A549 (cell line): ENCODE measurements at regions not wholly inside any gene's neighbourhood (a gene's known extent, or its start where the extent isn't known, plus 50 kb on each side); places are given as distances from the start of the nearest gene placed in this dataset.

Experiments
- ATAC-seq, 2 experiments: fragments of 200-7000 bp in 1 of 2; fragments of >200 bp in 1 of 2; cut with Nextera tagmentation in 1 of 2; cut with Tn5 transposase in 1 of 2; 3 replicates each; pipeline versions ENCODE4 v1.8.0 to v1.9.1; 2018 to 2020; ENCODE audit warnings: mild to moderate bottlenecking in 1 of 2, moderate library complexity in 1 of 2
- CTCF ChIA-PET: fragments of 300-600 bp; sonication (Branson Sonifier 250); formaldehyde crosslinking; extraction: SDS; loops from one replicate; lab custom pipeline; 2021; ENCODE audit warnings: antibody characterized with exemption, inconsistent platforms; lab: Yijun Ruan, JAX
- POLR2A ChIA-PET: fragments of 350-600 bp; formaldehyde crosslinking; extraction: SDS; loops from one replicate; lab custom pipeline; 2021; ENCODE audit warnings: antibody characterized with exemption, inconsistent platforms; lab: Yijun Ruan, JAX
- DNase-seq, 2 experiments: peaks; one replicate each; pipeline versions ENCODE4 v3.0.0 to v3.0.0-alpha.2; 2011 to 2016; ENCODE audit warnings: low read depth in 1 of 2, low spot score in 1 of 2
- FAIRE-seq: peaks from 2 replicates; lab custom pipeline; 2011; peaks lifted over from hg19 to GRCh38; lab: Jason Lieb, UNC
- H3K27ac ChIP-seq, 2 experiments: fragments of >200 bp; sonication (Bioruptor Twin); formaldehyde crosslinking; 3 replicates each; pipeline ENCODE4 v1.5.1; 2016 to 2017
- H3K4me1 ChIP-seq: fragments of >200 bp; sonication (Bioruptor Twin); formaldehyde crosslinking; 3 replicates; pipeline ENCODE4 v1.6.1; 2016
- H3K4me2 ChIP-seq: fragments of >200 bp; sonication (Bioruptor Twin); formaldehyde crosslinking; 3 replicates; pipeline ENCODE4 v1.6.1; 2016
- H3K4me3 ChIP-seq: fragments of >200 bp; sonication (Bioruptor Twin); formaldehyde crosslinking; 3 replicates; pipeline ENCODE4 v1.5.1; 2016
- H3K9me3 ChIP-seq: fragments of >200 bp; sonication (Bioruptor Twin); formaldehyde crosslinking; 3 replicates; pipeline ENCODE4 v1.6.1; 2016
- BHLHE40 ChIP-seq: IDR thresholded peaks from 2 replicates; pipeline ENCODE4 v1.6.1; 2012; ENCODE audit warnings: low read depth, low read length, inconsistent platforms
- CEBPB ChIP-seq, 2 experiments: fragments of >200 bp in 1 of 2; sonication (Bioruptor Twin) in 1 of 2; formaldehyde crosslinking in 1 of 2; IDR thresholded peaks; 2 replicates each; pipeline ENCODE4 v1.6.1; 2012 to 2016
- FOSL2 ChIP-seq, 2 experiments: fragments of 450-650 bp in 1 of 2; fragments of >200 bp in 1 of 2; sonication (Bioruptor Twin) in 1 of 2; formaldehyde crosslinking; IDR thresholded peaks; 2 replicates each; pipeline versions ENCODE4 v1.5.0 to v1.6.1; 2016 to 2020; ENCODE audit warnings: mild to moderate bottlenecking in 1 of 2, moderate library complexity in 1 of 2
- FOXS1 ChIP-seq: fragments of 250-450 bp; sonication (Bioruptor Pico); IDR thresholded peaks from 2 replicates; pipeline ENCODE4 v1.5.0; 2020; ENCODE audit warnings: mild to moderate bottlenecking, moderate library complexity
- HDAC2 ChIP-seq: fragments of 200-600 bp; sonication (generic); IDR thresholded peaks from 2 replicates; pipeline ENCODE4 v1.6.1; 2016
- HOXA7 ChIP-seq: fragments of 250-450 bp; sonication (Bioruptor Pico); IDR thresholded peaks from 2 replicates; pipeline ENCODE4 v1.5.0; 2020; ENCODE audit warnings: mild to moderate bottlenecking, moderate library complexity
- HOXB5 ChIP-seq: fragments of 250-450 bp; sonication (Bioruptor Pico); IDR thresholded peaks from 2 replicates; pipeline ENCODE4 v1.5.0; 2020; ENCODE audit warnings: mild to moderate bottlenecking, moderate library complexity
- JUN ChIP-seq, 2 experiments: fragments of >200 bp; sonication (Bioruptor Twin); formaldehyde crosslinking; IDR thresholded peaks; 2 replicates in 1 of 2; 3 replicates in 1 of 2; pipeline ENCODE4 v1.6.1; 2016 to 2017
- KDM1A ChIP-seq: fragments of 200-600 bp; sonication (generic); IDR thresholded peaks from 2 replicates; pipeline ENCODE4 v1.6.1; 2016; ENCODE audit warnings: low read depth, mild to moderate bottlenecking
- NPAS2 ChIP-seq: fragments of 250-450 bp; sonication (Bioruptor Pico); IDR thresholded peaks from 2 replicates; pipeline ENCODE4 v1.8.0; 2022; ENCODE audit warnings: mild to moderate bottlenecking, moderate library complexity, borderline replicate concordance
- PHF8 ChIP-seq: fragments of 200-600 bp; sonication (generic); IDR thresholded peaks from 2 replicates; pipeline ENCODE4 v1.6.1; 2016; ENCODE audit warnings: low read depth, mild to moderate bottlenecking, antibody characterized with exemption, moderate library complexity, borderline replicate concordance
- POLR2A ChIP-seq: IDR thresholded peaks from 2 replicates; pipeline ENCODE4 v1.6.1; 2012; ENCODE audit warnings: mild to moderate bottlenecking, low read length
- RCOR1 ChIP-seq: fragments of 150-350 bp; IDR thresholded peaks from 2 replicates; pipeline ENCODE4 v1.6.1; 2014; ENCODE audit warnings: antibody characterized with exemption, low read length, low read depth
- TP53 ChIP-seq: fragments of 250-450 bp; sonication (Bioruptor Pico); IDR thresholded peaks from 2 replicates; pipeline ENCODE4 v1.5.0; 2021; ENCODE audit warnings: mild to moderate bottlenecking, moderate library complexity
- ZC3H11A ChIP-seq: fragments of 450-650 bp; IDR thresholded peaks from 2 replicates; pipeline ENCODE4 v1.6.1; 2014; ENCODE audit warnings: antibody characterized with exemption, mild to moderate bottlenecking
- WGBS: methylation state at CpG from one replicate; pipeline ENCODE4 v1.1.6; 2017; ENCODE audit errors: missing lambda C conversion rate; 5-methylcytosine and 5-hydroxymethylcytosine counted together
- TF ChIP-seq, protein P1 (sequence below): fragments of 450-650 bp; IDR thresholded peaks from 2 replicates; pipeline ENCODE4 v1.6.1; 2014; ENCODE audit warnings: antibody characterized with exemption
- TF ChIP-seq, protein P2 (sequence below): fragments of >200 bp; sonication (Bioruptor Twin); formaldehyde crosslinking; IDR thresholded peaks from 2 replicates; pipeline ENCODE4 v1.6.1; 2016
- TF ChIP-seq, protein P3 (sequence below): fragments of >200 bp; sonication (Bioruptor Twin); formaldehyde crosslinking; IDR thresholded peaks from 3 replicates; pipeline ENCODE4 v1.5.1; 2016
- TF ChIP-seq, protein P4 (sequence below): fragments of 200-600 bp; sonication (generic); IDR thresholded peaks from 2 replicates; pipeline ENCODE4 v1.6.1; 2016; ENCODE audit warnings: antibody characterized with exemption, mild to moderate bottlenecking, moderate library complexity
- TF ChIP-seq, protein P5 (sequence below): fragments of 250-450 bp; sonication (Bioruptor Pico); IDR thresholded peaks from 2 replicates; pipeline ENCODE4 v1.5.0; 2020; ENCODE audit warnings: low read depth, mild to moderate bottlenecking, moderate library complexity

DNA sequence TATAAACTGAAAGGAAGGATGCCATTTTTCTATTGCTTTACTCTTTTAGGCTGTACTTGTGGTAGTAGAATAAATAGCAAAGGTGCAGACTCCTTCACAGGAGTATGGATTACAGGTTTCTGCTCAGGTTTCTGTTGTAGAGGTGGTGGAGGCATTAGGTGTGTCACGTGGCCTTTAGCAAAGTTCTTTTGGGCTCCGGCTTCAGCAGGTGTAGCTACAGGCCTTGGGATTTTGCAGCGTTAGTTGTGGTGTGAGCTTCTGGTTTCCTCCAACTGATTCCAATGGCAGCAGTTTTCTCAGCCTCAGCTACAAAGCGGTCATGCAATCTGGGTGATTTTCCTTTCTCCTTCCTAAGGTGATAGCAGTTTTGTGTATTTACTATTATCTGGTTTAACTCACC is 255.8 kb upstream of the GK2 start (continued):
- TF ChIP-seq HDAC2 (no peak), BHLHE40 (no peak), NPAS2 (no peak), HOXA7 (CRISPR knock-in tag) (no peak), HOXB5 (no peak), JUN (IDR thresholded peaks at IDR 0.05) (no peak), FOXS1 (CRISPR knock-in tag) (no peak), KDM1A (no peak), TP53 (CRISPR knock-in tag) (no peak)
- TF ChIP-seq, protein P1, sequence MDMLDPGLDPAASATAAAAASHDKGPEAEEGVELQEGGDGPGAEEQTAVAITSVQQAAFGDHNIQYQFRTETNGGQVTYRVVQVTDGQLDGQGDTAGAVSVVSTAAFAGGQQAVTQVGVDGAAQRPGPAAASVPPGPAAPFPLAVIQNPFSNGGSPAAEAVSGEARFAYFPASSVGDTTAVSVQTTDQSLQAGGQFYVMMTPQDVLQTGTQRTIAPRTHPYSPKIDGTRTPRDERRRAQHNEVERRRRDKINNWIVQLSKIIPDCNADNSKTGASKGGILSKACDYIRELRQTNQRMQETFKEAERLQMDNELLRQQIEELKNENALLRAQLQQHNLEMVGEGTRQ, result no peak

DNA sequence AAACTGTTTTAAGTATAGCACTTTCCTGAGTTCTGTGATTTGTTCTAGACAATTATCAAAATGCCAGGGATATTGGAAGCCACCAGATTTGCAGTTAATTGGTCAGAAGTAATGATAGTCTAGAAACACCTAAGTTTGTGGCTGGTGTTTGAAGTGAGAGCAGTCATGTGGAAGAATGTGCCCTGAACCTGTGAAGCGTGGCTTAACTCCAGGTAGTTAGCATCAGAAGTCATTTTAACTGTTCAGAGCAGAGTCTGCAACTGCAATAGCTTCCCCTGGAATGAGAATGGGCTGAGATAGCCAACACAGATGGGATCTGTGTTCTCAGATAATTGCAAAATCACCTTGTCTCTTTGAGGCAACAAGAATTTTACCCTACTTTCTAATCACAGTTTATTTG is 255.1 kb upstream of the GK2 start:
- DNase-seq (no peak), FAIRE-seq (no peak), ATAC-seq (no peak)
- H3K27ac ChIP-seq, result no peak overlapping the region
- H3K4me3 ChIP-seq, result no peak overlapping the region
- no peaks in the 10 kb centered on the region for H3K4me1 ChIP-seq
- WGBS, result 0% methylated on average over 1 of the region's 1 CpG
- TF ChIP-seq FOSL2 (IDR thresholded peaks at IDR 0.05) (no peak), FOSL2 (CRISPR knock-in tag; IDR thresholded peaks at IDR 0.05) (no peak), PHF8 (no peak), HOXA7 (CRISPR knock-in tag) (no peak), CEBPB (IDR thresholded peaks at IDR 0.05) (no peak), ZC3H11A (no peak), RCOR1 (no peak), NPAS2 (no peak), POLR2A (no peak)
- TF ChIP-seq, protein P2, sequence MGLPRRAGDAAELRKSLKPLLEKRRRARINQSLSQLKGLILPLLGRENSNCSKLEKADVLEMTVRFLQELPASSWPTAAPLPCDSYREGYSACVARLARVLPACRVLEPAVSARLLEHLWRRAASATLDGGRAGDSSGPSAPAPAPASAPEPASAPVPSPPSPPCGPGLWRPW, result no peak
- TF ChIP-seq, protein P3, sequence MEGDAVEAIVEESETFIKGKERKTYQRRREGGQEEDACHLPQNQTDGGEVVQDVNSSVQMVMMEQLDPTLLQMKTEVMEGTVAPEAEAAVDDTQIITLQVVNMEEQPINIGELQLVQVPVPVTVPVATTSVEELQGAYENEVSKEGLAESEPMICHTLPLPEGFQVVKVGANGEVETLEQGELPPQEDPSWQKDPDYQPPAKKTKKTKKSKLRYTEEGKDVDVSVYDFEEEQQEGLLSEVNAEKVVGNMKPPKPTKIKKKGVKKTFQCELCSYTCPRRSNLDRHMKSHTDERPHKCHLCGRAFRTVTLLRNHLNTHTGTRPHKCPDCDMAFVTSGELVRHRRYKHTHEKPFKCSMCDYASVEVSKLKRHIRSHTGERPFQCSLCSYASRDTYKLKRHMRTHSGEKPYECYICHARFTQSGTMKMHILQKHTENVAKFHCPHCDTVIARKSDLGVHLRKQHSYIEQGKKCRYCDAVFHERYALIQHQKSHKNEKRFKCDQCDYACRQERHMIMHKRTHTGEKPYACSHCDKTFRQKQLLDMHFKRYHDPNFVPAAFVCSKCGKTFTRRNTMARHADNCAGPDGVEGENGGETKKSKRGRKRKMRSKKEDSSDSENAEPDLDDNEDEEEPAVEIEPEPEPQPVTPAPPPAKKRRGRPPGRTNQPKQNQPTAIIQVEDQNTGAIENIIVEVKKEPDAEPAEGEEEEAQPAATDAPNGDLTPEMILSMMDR, result no peak
- TF ChIP-seq, protein P4, sequence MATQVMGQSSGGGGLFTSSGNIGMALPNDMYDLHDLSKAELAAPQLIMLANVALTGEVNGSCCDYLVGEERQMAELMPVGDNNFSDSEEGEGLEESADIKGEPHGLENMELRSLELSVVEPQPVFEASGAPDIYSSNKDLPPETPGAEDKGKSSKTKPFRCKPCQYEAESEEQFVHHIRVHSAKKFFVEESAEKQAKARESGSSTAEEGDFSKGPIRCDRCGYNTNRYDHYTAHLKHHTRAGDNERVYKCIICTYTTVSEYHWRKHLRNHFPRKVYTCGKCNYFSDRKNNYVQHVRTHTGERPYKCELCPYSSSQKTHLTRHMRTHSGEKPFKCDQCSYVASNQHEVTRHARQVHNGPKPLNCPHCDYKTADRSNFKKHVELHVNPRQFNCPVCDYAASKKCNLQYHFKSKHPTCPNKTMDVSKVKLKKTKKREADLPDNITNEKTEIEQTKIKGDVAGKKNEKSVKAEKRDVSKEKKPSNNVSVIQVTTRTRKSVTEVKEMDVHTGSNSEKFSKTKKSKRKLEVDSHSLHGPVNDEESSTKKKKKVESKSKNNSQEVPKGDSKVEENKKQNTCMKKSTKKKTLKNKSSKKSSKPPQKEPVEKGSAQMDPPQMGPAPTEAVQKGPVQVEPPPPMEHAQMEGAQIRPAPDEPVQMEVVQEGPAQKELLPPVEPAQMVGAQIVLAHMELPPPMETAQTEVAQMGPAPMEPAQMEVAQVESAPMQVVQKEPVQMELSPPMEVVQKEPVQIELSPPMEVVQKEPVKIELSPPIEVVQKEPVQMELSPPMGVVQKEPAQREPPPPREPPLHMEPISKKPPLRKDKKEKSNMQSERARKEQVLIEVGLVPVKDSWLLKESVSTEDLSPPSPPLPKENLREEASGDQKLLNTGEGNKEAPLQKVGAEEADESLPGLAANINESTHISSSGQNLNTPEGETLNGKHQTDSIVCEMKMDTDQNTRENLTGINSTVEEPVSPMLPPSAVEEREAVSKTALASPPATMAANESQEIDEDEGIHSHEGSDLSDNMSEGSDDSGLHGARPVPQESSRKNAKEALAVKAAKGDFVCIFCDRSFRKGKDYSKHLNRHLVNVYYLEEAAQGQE, result no peak
- TF ChIP-seq, protein P5, sequence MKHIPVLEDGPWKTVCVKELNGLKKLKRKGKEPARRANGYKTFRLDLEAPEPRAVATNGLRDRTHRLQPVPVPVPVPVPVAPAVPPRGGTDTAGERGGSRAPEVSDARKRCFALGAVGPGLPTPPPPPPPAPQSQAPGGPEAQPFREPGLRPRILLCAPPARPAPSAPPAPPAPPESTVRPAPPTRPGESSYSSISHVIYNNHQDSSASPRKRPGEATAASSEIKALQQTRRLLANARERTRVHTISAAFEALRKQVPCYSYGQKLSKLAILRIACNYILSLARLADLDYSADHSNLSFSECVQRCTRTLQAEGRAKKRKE (CRISPR knock-in tag), result no peak
- ChIA-PET POLR2A (no interaction called here), CTCF (no interaction called here)
- H3K4me2 ChIP-seq, result no peak overlapping the region
- no peaks in the 10 kb centered on the region for H3K9me3 ChIP-seq
